GM23338 (cell line): ENCODE measurements at regions not wholly inside any gene's neighbourhood (a gene's known extent, or its start where the extent isn't known, plus 50 kb on each side); places are given as distances from the start of the nearest gene placed in this dataset.

Source experiments
- ATAC-seq: fragments of 200-7000 bp; cut with Tn5 transposase; 3 replicates; pipeline ENCODE4 v1.9.1; 2020
- DNase-seq: peaks from one replicate; pipeline ENCODE4 v3.0.0-alpha.2; 2015; ENCODE audit warnings: low spot score
- H2AFZ ChIP-seq: fragments of 200-600 bp; sonication (generic); 2 replicates; pipeline ENCODE4 v1.8.0; 2016; ENCODE audit warnings: antibody characterized with exemption, mild to moderate bottlenecking, moderate library complexity
- H3F3A ChIP-seq: fragments of 200-600 bp; sonication (generic); replicated peaks from 2 replicates; pipeline ENCODE4 v1.8.0; 2017; ENCODE audit warnings: antibody characterized with exemption, mixed run types, low read depth
- H3K27ac ChIP-seq: fragments of 200-600 bp; sonication (generic); 2 replicates; pipeline ENCODE4 v1.6.1; 2016; ENCODE audit warnings: low read depth
- H3K27me3 ChIP-seq: fragments of 200-600 bp; sonication (generic); 2 replicates; pipeline ENCODE4 v1.8.0; 2016; ENCODE audit warnings: mild to moderate bottlenecking, mixed run types, moderate library complexity; ENCODE audit not compliant: insufficient read depth
- H3K36me3 ChIP-seq: fragments of 200-600 bp; sonication (generic); 2 replicates; pipeline ENCODE4 v1.8.0; 2016; ENCODE audit warnings: mild to moderate bottlenecking; ENCODE audit not compliant: insufficient read depth
- H3K4me1 ChIP-seq: fragments of 200-600 bp; sonication (generic); 2 replicates; pipeline ENCODE4 v1.8.0; 2016; ENCODE audit warnings: mild to moderate bottlenecking, moderate library complexity; ENCODE audit not compliant: insufficient read depth
- H3K4me2 ChIP-seq: fragments of 200-600 bp; sonication (generic); 2 replicates; pipeline ENCODE4 v1.7.1; 2017; ENCODE audit warnings: mixed run types
- H3K4me3 ChIP-seq: fragments of 200-600 bp; sonication (generic); 2 replicates; pipeline ENCODE4 v1.6.1; 2016; ENCODE audit warnings: mixed run types
- H3K79me2 ChIP-seq: fragments of 200-600 bp; sonication (generic); replicated peaks from 2 replicates; pipeline ENCODE4 v1.8.0; 2017; ENCODE audit warnings: mild to moderate bottlenecking; ENCODE audit not compliant: insufficient read depth
- H3K9me2 ChIP-seq: fragments of 200-600 bp; sonication (generic); 2 replicates; pipeline ENCODE4 v1.8.0; 2017; ENCODE audit not compliant: insufficient read depth
- H4K20me1 ChIP-seq: fragments of 200-600 bp; sonication (generic); replicated peaks from 2 replicates; pipeline ENCODE4 v1.8.0; 2017; ENCODE audit warnings: mild to moderate bottlenecking; ENCODE audit not compliant: insufficient read depth
- H3K27ac Mint-ChIP-seq: 2 replicates; pipeline ENCODE4 v1.8.0; 2020; ENCODE audit warnings: inconsistent platforms, mild to moderate bottlenecking, moderate library complexity, mixed read lengths
- H3K27me3 Mint-ChIP-seq: 3 replicates; pipeline ENCODE4 v1.8.0; 2022; ENCODE audit warnings: low read depth, mild to moderate bottlenecking, moderate library complexity, mixed read lengths, inconsistent platforms; ENCODE audit not compliant: insufficient read depth, poor library complexity
- H3K36me3 Mint-ChIP-seq: 3 replicates; pipeline ENCODE4 v1.8.0; 2021; ENCODE audit warnings: low read depth, mild to moderate bottlenecking, inconsistent platforms, moderate library complexity, mixed read lengths
- H3K4me1 Mint-ChIP-seq: 3 replicates; pipeline ENCODE4 v1.8.0; 2020; ENCODE audit warnings: mild to moderate bottlenecking, inconsistent platforms, mixed read lengths
- H3K4me3 Mint-ChIP-seq: 3 replicates; pipeline ENCODE4 v1.8.0; 2021; ENCODE audit warnings: moderate library complexity, mild to moderate bottlenecking, inconsistent platforms, mixed read lengths
- H3K9me3 Mint-ChIP-seq: 3 replicates; pipeline ENCODE4 v1.8.0; 2020; ENCODE audit warnings: moderate library complexity, mild to moderate bottlenecking, inconsistent platforms, mixed read lengths
- CREB1 ChIP-seq: fragments of 250-450 bp; sonication (Bioruptor Pico); IDR thresholded peaks from 2 replicates; pipeline ENCODE4 v1.5.0; 2020; ENCODE audit warnings: low read depth, mild to moderate bottlenecking, moderate library complexity
- EZH2 ChIP-seq: fragments of 200-600 bp; sonication (generic); IDR thresholded peaks from one replicate; pipeline ENCODE4 v1.8.0; 2017; ENCODE audit warnings: antibody characterized with exemption, mild to moderate bottlenecking, low read depth; ENCODE audit not compliant: unreplicated experiment
- EZH2phosphoT487 ChIP-seq: fragments of 200-600 bp; sonication (generic); IDR thresholded peaks from one replicate; pipeline ENCODE4 v1.8.1; 2018; ENCODE audit warnings: antibody characterized with exemption; ENCODE audit not compliant: unreplicated experiment
- NANOG ChIP-seq: IDR thresholded peaks from 2 replicates; pipeline ENCODE4 v1.6.1; 2016; ENCODE audit warnings: antibody characterized with exemption, borderline replicate concordance
- POLR2AphosphoS5 ChIP-seq: IDR thresholded peaks from 2 replicates; pipeline ENCODE4 v1.6.1; 2016; ENCODE audit warnings: antibody characterized with exemption, low read depth
- STAT1 ChIP-seq: IDR thresholded peaks from one replicate; pipeline ENCODE4 v1.6.1; 2016; ENCODE audit warnings: antibody characterized with exemption; ENCODE audit not compliant: unreplicated experiment
- ZNF114 ChIP-seq: fragments of 250-450 bp; sonication (Bioruptor Pico); IDR thresholded peaks from 2 replicates; pipeline ENCODE4 v1.5.0; 2020; ENCODE audit warnings: mild to moderate bottlenecking, moderate library complexity
- ZNF331 ChIP-seq: fragments of 250-450 bp; sonication (Bioruptor Pico); IDR thresholded peaks from 2 replicates; pipeline ENCODE4 v1.5.0; 2020; ENCODE audit warnings: low read depth, mild to moderate bottlenecking, moderate library complexity
- TF ChIP-seq, protein P1 (sequence below): IDR thresholded peaks from one replicate; pipeline ENCODE4 v1.6.1; 2018; ENCODE audit warnings: antibody characterized with exemption; ENCODE audit not compliant: unreplicated experiment
- TF ChIP-seq, protein P2 (sequence below), 2 experiments: fragments of 200-600 bp in 1 of 2; sonication (generic) in 1 of 2; conservative IDR thresholded peaks; 2 replicates each; pipeline versions ENCODE4 v1.5.1 to v1.6.1; 2016 to 2017; ENCODE audit warnings: antibody characterized with exemption in 2 of 2, low read depth in 2 of 2, mild to moderate bottlenecking in 2 of 2, moderate library complexity in 1 of 2

DNA sequence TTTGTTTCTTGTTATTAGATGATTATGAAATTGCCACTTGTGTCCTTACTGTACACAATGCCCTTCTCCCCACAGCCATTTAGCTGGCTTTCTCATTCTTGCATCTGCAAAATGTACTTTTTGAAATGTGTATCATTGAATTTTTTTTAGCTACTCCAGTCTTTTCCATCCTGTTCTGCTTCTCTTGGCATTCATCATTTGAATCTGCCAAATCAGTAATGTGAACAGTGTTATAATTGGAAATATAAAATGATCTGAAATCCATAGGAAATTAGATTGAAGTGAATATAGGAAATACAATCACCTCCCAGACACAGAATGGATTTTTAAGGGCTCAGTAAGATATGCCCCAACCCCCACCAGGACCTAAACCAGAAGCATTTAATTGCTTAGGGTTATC lies 253.4 kb downstream of the C12orf50 start (continued):
- TF ChIP-seq, protein P1, sequence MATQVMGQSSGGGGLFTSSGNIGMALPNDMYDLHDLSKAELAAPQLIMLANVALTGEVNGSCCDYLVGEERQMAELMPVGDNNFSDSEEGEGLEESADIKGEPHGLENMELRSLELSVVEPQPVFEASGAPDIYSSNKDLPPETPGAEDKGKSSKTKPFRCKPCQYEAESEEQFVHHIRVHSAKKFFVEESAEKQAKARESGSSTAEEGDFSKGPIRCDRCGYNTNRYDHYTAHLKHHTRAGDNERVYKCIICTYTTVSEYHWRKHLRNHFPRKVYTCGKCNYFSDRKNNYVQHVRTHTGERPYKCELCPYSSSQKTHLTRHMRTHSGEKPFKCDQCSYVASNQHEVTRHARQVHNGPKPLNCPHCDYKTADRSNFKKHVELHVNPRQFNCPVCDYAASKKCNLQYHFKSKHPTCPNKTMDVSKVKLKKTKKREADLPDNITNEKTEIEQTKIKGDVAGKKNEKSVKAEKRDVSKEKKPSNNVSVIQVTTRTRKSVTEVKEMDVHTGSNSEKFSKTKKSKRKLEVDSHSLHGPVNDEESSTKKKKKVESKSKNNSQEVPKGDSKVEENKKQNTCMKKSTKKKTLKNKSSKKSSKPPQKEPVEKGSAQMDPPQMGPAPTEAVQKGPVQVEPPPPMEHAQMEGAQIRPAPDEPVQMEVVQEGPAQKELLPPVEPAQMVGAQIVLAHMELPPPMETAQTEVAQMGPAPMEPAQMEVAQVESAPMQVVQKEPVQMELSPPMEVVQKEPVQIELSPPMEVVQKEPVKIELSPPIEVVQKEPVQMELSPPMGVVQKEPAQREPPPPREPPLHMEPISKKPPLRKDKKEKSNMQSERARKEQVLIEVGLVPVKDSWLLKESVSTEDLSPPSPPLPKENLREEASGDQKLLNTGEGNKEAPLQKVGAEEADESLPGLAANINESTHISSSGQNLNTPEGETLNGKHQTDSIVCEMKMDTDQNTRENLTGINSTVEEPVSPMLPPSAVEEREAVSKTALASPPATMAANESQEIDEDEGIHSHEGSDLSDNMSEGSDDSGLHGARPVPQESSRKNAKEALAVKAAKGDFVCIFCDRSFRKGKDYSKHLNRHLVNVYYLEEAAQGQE: no peak
- TF ChIP-seq NANOG (no peak), EZH2phosphoT487 (no peak), ZNF331 (CRISPR knock-in tag) (no peak), POLR2AphosphoS5 (no peak), ZNF114 (no peak), EZH2 (no peak), CREB1 (no peak)
- TF ChIP-seq, protein P2, sequence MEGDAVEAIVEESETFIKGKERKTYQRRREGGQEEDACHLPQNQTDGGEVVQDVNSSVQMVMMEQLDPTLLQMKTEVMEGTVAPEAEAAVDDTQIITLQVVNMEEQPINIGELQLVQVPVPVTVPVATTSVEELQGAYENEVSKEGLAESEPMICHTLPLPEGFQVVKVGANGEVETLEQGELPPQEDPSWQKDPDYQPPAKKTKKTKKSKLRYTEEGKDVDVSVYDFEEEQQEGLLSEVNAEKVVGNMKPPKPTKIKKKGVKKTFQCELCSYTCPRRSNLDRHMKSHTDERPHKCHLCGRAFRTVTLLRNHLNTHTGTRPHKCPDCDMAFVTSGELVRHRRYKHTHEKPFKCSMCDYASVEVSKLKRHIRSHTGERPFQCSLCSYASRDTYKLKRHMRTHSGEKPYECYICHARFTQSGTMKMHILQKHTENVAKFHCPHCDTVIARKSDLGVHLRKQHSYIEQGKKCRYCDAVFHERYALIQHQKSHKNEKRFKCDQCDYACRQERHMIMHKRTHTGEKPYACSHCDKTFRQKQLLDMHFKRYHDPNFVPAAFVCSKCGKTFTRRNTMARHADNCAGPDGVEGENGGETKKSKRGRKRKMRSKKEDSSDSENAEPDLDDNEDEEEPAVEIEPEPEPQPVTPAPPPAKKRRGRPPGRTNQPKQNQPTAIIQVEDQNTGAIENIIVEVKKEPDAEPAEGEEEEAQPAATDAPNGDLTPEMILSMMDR (conservative IDR thresholded peaks at IDR 0.05; ENCODE audit: low read depth in 2 of 2): no peak

DNA sequence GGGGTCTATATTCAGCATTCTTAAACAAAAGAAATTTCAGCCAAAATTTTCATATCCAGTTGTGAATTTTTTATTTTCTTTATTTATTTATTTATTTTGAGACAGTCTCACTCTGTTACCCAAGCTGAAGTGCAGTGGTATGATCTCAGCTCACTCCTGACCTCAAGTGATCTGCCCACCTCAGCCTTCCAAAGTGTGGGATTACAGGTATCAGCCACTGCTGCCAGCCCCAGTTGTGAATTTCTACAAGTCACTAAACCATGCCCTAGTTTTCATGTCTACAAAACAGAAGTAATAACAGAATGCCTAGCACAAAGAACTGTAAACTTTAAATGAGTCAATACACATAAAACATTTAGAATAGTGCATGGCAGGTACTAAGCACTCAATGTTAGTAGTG lies 254.2 kb downstream of the C12orf50 start:
- Histone ChIP-seq H3K27me3 (no peaks in the 10 kb centered on the region), H3K4me1 (no peaks in the 10 kb centered on the region), H3K9me2 (no peaks in the 10 kb centered on the region; the same call in 1 of the 2 replicates), H4K20me1 (no peaks in the 10 kb centered on the region), H3K4me2 (no peak overlapping the region), H3K27ac (no peak overlapping the region), H3K79me2 (no peaks in the 10 kb centered on the region), H3K4me3 (no peak overlapping the region), H3F3A (no peaks in the 10 kb centered on the region), H2AFZ (no peak overlapping the region), H3K36me3 (no peaks in the 10 kb centered on the region)
- no peak for DNase-seq
- no peak overlapping the region for H3K27ac Mint-ChIP-seq
- H3K4me1 Mint-ChIP-seq: no peaks in the 10 kb centered on the region
- no peaks in the 10 kb centered on the region for H3K9me3 Mint-ChIP-seq
- no peak overlapping the region for H3K4me3 Mint-ChIP-seq
- peaks cover 1% of the 10 kb centered on the region for H3K27me3 Mint-ChIP-seq
- no peaks in the 10 kb centered on the region for H3K36me3 Mint-ChIP-seq
- TF ChIP-seq, protein P1: no peak
- TF ChIP-seq STAT1 (no peak), ZNF331 (CRISPR knock-in tag) (no peak)
- ATAC-seq: no peak
